ENCODE measurements at regions not wholly inside any gene's neighbourhood (a gene's known extent, or its start where the extent isn't known, plus 50 kb on each side); places are given as distances from the start of the nearest gene placed in this dataset.

- Histone ChIP-seq H3K4me1 (replicated peaks) (no peaks in the 10 kb centered on the region), H3K9me3 (no peaks in the 10 kb centered on the region), H3K36me3 (no peaks in the 10 kb centered on the region), H3K27ac (no peak overlapping the region), H3K4me3 (no peak overlapping the region), H3K27me3 (replicated peaks; ENCODE audit: insufficient read depth) (no peaks in the 10 kb centered on the region)
- WGBS = 73% methylated on average over 3 of the region's 3 CpGs
- TF ChIP-seq POLR2AphosphoS5 (IDR thresholded peaks at IDR 0.05) = no peak
- intact Hi-C loops (cut with DNase I) = no loop called here
- DNase-seq (ENCODE audit: low spot score) = no peak
Observed at GRCh38 chr3:30186741-30187219, 419.6 kb upstream of the TGFBR2 start.

DNA sequence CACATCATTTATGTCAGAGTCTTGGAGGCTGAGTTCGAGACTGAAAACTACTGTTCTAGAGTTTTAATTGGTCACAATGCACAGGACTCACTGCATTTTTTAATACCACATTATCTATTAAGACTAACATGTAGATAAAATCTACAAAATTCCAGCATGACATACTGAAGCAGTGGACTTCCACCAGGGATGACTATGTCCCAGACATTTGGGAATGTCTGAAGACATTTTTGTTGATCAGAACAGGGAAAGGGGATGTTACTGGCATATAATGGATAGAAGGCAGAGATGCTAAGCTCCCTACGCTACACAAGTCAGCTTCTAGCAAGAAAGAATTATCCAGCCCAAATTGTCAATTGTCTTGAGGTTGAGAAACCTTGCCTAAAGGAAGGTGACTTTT is 419.0 kb upstream of the TGFBR2 start:
- Histone ChIP-seq H3K4me1 (replicated peaks) (no peaks in the 10 kb centered on the region), H3K36me3 (no peaks in the 10 kb centered on the region), H3K27me3 (replicated peaks; ENCODE audit: insufficient read depth) (no peaks in the 10 kb centered on the region), H3K27ac (no peak overlapping the region), H3K9me3 (no peaks in the 10 kb centered on the region), H3K4me3 (no peak overlapping the region)
- intact Hi-C loops (cut with DNase I) = no loop called here
- TF ChIP-seq, protein P1, sequence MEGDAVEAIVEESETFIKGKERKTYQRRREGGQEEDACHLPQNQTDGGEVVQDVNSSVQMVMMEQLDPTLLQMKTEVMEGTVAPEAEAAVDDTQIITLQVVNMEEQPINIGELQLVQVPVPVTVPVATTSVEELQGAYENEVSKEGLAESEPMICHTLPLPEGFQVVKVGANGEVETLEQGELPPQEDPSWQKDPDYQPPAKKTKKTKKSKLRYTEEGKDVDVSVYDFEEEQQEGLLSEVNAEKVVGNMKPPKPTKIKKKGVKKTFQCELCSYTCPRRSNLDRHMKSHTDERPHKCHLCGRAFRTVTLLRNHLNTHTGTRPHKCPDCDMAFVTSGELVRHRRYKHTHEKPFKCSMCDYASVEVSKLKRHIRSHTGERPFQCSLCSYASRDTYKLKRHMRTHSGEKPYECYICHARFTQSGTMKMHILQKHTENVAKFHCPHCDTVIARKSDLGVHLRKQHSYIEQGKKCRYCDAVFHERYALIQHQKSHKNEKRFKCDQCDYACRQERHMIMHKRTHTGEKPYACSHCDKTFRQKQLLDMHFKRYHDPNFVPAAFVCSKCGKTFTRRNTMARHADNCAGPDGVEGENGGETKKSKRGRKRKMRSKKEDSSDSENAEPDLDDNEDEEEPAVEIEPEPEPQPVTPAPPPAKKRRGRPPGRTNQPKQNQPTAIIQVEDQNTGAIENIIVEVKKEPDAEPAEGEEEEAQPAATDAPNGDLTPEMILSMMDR (IDR thresholded peaks at IDR 0.05) = no peak
- TF ChIP-seq POLR2AphosphoS5 (IDR thresholded peaks at IDR 0.05) = no peak
- no peak for TF ChIP-seq POLR2A (IDR thresholded peaks at IDR 0.05)
- no peak for DNase-seq (ENCODE audit: low spot score)
- 98% methylated on average over 2 of the region's 2 CpGs for WGBS

- H3K9me3 ChIP-seq = no peaks in the 10 kb centered on the region
- no peaks in the 10 kb centered on the region for H3K4me1 ChIP-seq (replicated peaks)
- no peak for DNase-seq (ENCODE audit: low spot score)
- WGBS = 72% methylated on average over 1 of the region's 1 CpG
- no peaks in the 10 kb centered on the region for H3K27me3 ChIP-seq (replicated peaks; ENCODE audit: insufficient read depth)
- H3K36me3 ChIP-seq = no peaks in the 10 kb centered on the region
- TF ChIP-seq POLR2A (IDR thresholded peaks at IDR 0.05) (no peak), POLR2AphosphoS5 (IDR thresholded peaks at IDR 0.05) (no peak)
- TF ChIP-seq, protein P1 (IDR thresholded peaks at IDR 0.05) = no peak
- no peak overlapping the region for H3K27ac ChIP-seq
- intact Hi-C loops (cut with DNase I) = no loop called here
- no peak overlapping the region for H3K4me3 ChIP-seq
Observed at GRCh38 chr3:30188713-30189112, 417.7 kb upstream of the TGFBR2 start.

DNA sequence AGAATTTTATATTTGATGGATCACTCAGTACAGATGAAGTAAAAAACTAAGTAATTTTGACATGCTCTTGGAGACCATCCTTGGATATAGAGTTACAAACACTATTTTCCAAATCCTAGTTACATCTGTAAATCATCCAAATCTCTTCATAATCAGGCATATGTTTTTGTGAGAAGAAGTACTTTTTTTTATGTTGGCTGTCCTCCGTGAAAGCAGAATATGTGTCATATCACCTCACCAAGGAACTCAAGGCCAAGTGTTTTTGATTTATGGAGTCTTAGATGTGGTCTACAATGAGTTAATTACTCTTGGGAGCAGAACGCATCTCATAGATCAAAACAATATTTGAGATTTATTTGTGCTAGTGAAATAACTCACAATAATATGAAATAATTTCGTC is 416.5 kb upstream of the TGFBR2 start:
- no peaks in the 10 kb centered on the region for H3K27me3 ChIP-seq (replicated peaks; ENCODE audit: insufficient read depth)
- H3K4me1 ChIP-seq (replicated peaks) = no peaks in the 10 kb centered on the region
- H3K9me3 ChIP-seq = no peaks in the 10 kb centered on the region
- intact Hi-C loops (cut with DNase I) = loop anchor here (10.0 kb wide), 1 partner anchor 145 kb away; no protein-coding TSS in a partner anchor
- H3K4me3 ChIP-seq = no peak overlapping the region
- no peaks in the 10 kb centered on the region for H3K36me3 ChIP-seq
- 70% methylated on average over 3 of the region's 3 CpGs for WGBS
- TF ChIP-seq, protein P1 (IDR thresholded peaks at IDR 0.05) = no peak
- no peak for TF ChIP-seq POLR2A (IDR thresholded peaks at IDR 0.05)
- no peak for TF ChIP-seq POLR2AphosphoS5 (IDR thresholded peaks at IDR 0.05)
- DNase-seq (ENCODE audit: low spot score) = no peak
- no peak overlapping the region for H3K27ac ChIP-seq

DNA sequence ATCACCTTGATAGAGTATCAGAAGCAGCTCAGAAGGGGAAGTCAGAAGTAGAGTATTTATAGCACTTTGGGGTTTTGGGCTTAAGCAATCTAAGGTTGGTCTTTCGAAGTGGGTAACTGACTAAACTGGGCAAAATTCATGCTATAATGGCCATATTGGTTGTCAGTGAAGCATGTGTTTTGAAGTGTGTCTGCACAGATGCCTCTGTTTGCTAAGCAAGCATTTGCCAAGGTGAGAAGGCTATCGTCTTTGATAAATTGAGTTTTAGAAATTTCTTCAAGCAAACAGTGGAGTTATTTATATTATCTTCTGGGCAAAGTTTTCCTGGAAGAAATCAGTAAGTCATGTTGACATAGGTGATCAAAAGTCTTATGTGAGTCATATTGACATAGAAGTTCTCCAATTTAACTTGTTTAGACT is 412.8 kb upstream of the TGFBR2 start:
- 70% methylated on average over 2 of the region's 2 CpGs for WGBS
- no peak overlapping the region for H3K4me3 ChIP-seq
- no peaks in the 10 kb centered on the region for H3K4me1 ChIP-seq (replicated peaks)
- no peak for DNase-seq (ENCODE audit: low spot score)
- TF ChIP-seq, protein P1 (IDR thresholded peaks at IDR 0.05) = no peak
- TF ChIP-seq POLR2A (IDR thresholded peaks at IDR 0.05) (no peak), POLR2AphosphoS5 (IDR thresholded peaks at IDR 0.05) (no peak)
- no peak overlapping the region for H3K27ac ChIP-seq
- H3K27me3 ChIP-seq (replicated peaks; ENCODE audit: insufficient read depth) = no peaks in the 10 kb centered on the region
- no peaks in the 10 kb centered on the region for H3K36me3 ChIP-seq
- H3K9me3 ChIP-seq = no peaks in the 10 kb centered on the region
- intact Hi-C loops (cut with DNase I) = loop anchor here (10.0 kb wide), 1 partner anchor 149 kb away; no protein-coding TSS in a partner anchor
